Ishikawa (cell line): ENCODE measurements at regions not wholly inside any gene's neighbourhood (a gene's known extent, or its start where the extent isn't known, plus 50 kb on each side); places are given as distances from the start of the nearest gene placed in this dataset.

Source experiments
- EP300 ChIP-seq: IDR thresholded peaks from 2 replicates; pipeline ENCODE4 v1.6.1; 2012; ENCODE audit warnings: borderline replicate concordance
- FOXM1 ChIP-seq: IDR thresholded peaks from 2 replicates; pipeline ENCODE4 v1.6.1; 2012; ENCODE audit warnings: low read depth, borderline replicate concordance

- no peak for TF ChIP-seq FOXM1
- no peak for TF ChIP-seq EP300
These were observed 119.2 kb upstream of the ASCC3 start for GRCh38 chr6:101000341-101000740.
